DOHH2 (cell line): ENCODE measurements at regions not wholly inside any gene's neighbourhood (a gene's known extent, or its start where the extent isn't known, plus 50 kb on each side); places are given as distances from the start of the nearest gene placed in this dataset.
A peak's percentile ranks its signal among the peaks of the same experiment; 100 is the strongest.

Experiments used
- H3F3A ChIP-seq: fragments of 200-600 bp; sonication (generic), shearing (Covaris generic); 2 replicates; pipeline ENCODE4 v1.6.0; 2016; ENCODE audit warnings: antibody characterized with exemption, mild to moderate bottlenecking; ENCODE audit not compliant: control insufficient read depth, insufficient read depth
- H3K27ac ChIP-seq: fragments of 200-600 bp; sonication (generic); 2 replicates; pipeline ENCODE4 v1.5.1; 2014; ENCODE audit warnings: low read depth, mild to moderate bottlenecking, low read length, moderate library complexity
- H3K27me3 ChIP-seq: fragments of 200-600 bp; sonication (generic); 2 replicates; pipeline ENCODE4 v1.6.1; 2014; ENCODE audit warnings: mild to moderate bottlenecking, low read length, mixed read lengths; ENCODE audit not compliant: control insufficient read depth
- H3K36me3 ChIP-seq: fragments of 200-600 bp; sonication (generic); 2 replicates; pipeline ENCODE4 v1.6.1; 2014; ENCODE audit warnings: mild to moderate bottlenecking, low read length, moderate library complexity, mixed read lengths; ENCODE audit not compliant: control insufficient read depth
- H3K4me1 ChIP-seq: fragments of 200-600 bp; sonication (generic); 2 replicates; pipeline ENCODE4 v1.6.1; 2014; ENCODE audit warnings: mild to moderate bottlenecking, low read length, mixed read lengths; ENCODE audit not compliant: control insufficient read depth
- H3K4me2 ChIP-seq: fragments of 200-600 bp; sonication (generic); 2 replicates; pipeline ENCODE4 v1.6.0; 2014; ENCODE audit warnings: mild to moderate bottlenecking, low read length, moderate library complexity
- H3K4me3 ChIP-seq: fragments of 200-600 bp; sonication (generic); 2 replicates; pipeline ENCODE4 v1.5.1; 2014; ENCODE audit warnings: mild to moderate bottlenecking, low read length, mixed read lengths
- H3K79me2 ChIP-seq: fragments of 200-600 bp; sonication (generic); 2 replicates; pipeline ENCODE4 v1.6.1; 2014; ENCODE audit warnings: mild to moderate bottlenecking, low read length, mixed read lengths; ENCODE audit not compliant: control insufficient read depth
- H3K9me2 ChIP-seq: fragments of 200-600 bp; sonication (generic); replicated peaks from 2 replicates; pipeline ENCODE4 v1.6.1; 2014; ENCODE audit warnings: mild to moderate bottlenecking, low read length, mixed read lengths; ENCODE audit not compliant: control insufficient read depth
- H3K9me3 ChIP-seq: fragments of 200-600 bp; sonication (generic); 2 replicates; pipeline ENCODE4 v1.6.1; 2014; ENCODE audit warnings: antibody characterized with exemption, low read length, mixed read lengths; ENCODE audit not compliant: control insufficient read depth, insufficient read depth
- H4K20me1 ChIP-seq: fragments of 200-600 bp; sonication (generic); 2 replicates; pipeline ENCODE4 v1.6.0; 2014; ENCODE audit warnings: low read depth, mild to moderate bottlenecking, antibody characterized with exemption, low read length, moderate library complexity; ENCODE audit not compliant: control insufficient read depth, insufficient read depth
- CTCF ChIP-seq: fragments of 200-600 bp; sonication (generic); IDR thresholded peaks from one replicate; pipeline ENCODE4 v1.5.1; 2014; ENCODE audit warnings: antibody characterized with exemption, mild to moderate bottlenecking, low read depth, low read length; ENCODE audit not compliant: poor library complexity, severe bottlenecking
- EZH2phosphoT487 ChIP-seq: fragments of 200-600 bp; sonication (generic); IDR thresholded peaks from 2 replicates; pipeline ENCODE4 v1.6.1; 2017; ENCODE audit warnings: borderline replicate concordance, mild to moderate bottlenecking, antibody characterized with exemption, low read length, moderate library complexity, mixed read lengths

GRCh38 chr6:28655164-28655563, 129.5 kb downstream of the GPX5 start:
- Histone ChIP-seq H3K4me1 (peaks cover 19% of the 10 kb centered on the region), H3K4me3 (no peak overlapping the region), H3K79me2 (no peaks in the 10 kb centered on the region), H4K20me1 (no peaks in the 10 kb centered on the region), H3K36me3 (no peaks in the 10 kb centered on the region), H3K4me2 (no peak overlapping the region), H3K27me3 (peaks cover 14% of the 10 kb centered on the region), H3K9me2 (no peaks in the 10 kb centered on the region), H3K27ac (no peak overlapping the region), H3K9me3 (no peaks in the 10 kb centered on the region), H3F3A (no peaks in the 10 kb centered on the region)
- no peak for TF ChIP-seq EZH2phosphoT487
- no peak for TF ChIP-seq CTCF

- Histone ChIP-seq H3K4me1 (peaks cover 19% of the 10 kb centered on the region), H3K4me2 (peak overlapping the region; percentile 99), H3K36me3 (no peaks in the 10 kb centered on the region), H3K4me3 (peak overlapping the region; percentile 97), H3K9me3 (no peaks in the 10 kb centered on the region), H3F3A (no peaks in the 10 kb centered on the region), H3K79me2 (no peaks in the 10 kb centered on the region), H4K20me1 (no peaks in the 10 kb centered on the region), H3K27me3 (peaks cover 16% of the 10 kb centered on the region), H3K27ac (no peak overlapping the region), H3K9me2 (no peaks in the 10 kb centered on the region)
- TF ChIP-seq CTCF (no peak), EZH2phosphoT487 (no peak)
Measured at GRCh38 chr6:28656715-28657114, 131.0 kb downstream of the GPX5 start.

- Histone ChIP-seq H3K4me2 (peak overlapping the region; percentile 99), H3K79me2 (no peaks in the 10 kb centered on the region), H3K27me3 (peaks cover 16% of the 10 kb centered on the region), H3K27ac (no peak overlapping the region), H4K20me1 (no peaks in the 10 kb centered on the region), H3F3A (no peaks in the 10 kb centered on the region), H3K9me3 (no peaks in the 10 kb centered on the region), H3K4me1 (peaks cover 19% of the 10 kb centered on the region), H3K9me2 (no peaks in the 10 kb centered on the region), H3K4me3 (peak overlapping the region; percentile 97), H3K36me3 (no peaks in the 10 kb centered on the region)
- TF ChIP-seq EZH2phosphoT487 (no peak), CTCF (no peak)
Measured at GRCh38 chr6:28657381-28657768, 131.7 kb downstream of the GPX5 start.
